LNCAP (cell line): ENCODE measurements at regions not wholly inside any gene's neighbourhood (a gene's known extent, or its start where the extent isn't known, plus 50 kb on each side); places are given as distances from the start of the nearest gene placed in this dataset.

Source experiments
- TF ChIP-seq, protein P1 (sequence below): fragments of 450-650 bp; IDR thresholded peaks from 2 replicates; pipeline ENCODE4 v1.5.1; 2017; ENCODE audit warnings: mild to moderate bottlenecking

DNA sequence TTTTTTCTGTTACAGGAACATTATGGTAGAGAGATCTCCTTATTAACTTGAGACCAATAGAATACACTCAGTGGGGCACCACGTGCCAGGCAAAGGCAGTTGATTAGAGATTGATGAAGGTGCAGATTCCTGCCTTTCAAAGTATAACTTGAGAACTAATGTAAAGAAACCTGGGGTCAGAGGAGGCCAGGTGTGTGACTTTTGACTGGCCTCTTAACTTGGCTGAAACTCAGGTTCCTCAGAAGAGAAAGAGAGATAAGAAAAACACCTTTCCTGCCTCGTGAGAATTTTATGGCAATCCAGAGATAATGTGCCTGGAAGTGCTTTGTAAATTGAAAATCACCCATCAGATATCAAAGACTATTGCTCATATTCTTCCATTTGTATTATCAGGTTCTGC, 110.7 kb upstream of the GZMB start:
- TF ChIP-seq, protein P1, sequence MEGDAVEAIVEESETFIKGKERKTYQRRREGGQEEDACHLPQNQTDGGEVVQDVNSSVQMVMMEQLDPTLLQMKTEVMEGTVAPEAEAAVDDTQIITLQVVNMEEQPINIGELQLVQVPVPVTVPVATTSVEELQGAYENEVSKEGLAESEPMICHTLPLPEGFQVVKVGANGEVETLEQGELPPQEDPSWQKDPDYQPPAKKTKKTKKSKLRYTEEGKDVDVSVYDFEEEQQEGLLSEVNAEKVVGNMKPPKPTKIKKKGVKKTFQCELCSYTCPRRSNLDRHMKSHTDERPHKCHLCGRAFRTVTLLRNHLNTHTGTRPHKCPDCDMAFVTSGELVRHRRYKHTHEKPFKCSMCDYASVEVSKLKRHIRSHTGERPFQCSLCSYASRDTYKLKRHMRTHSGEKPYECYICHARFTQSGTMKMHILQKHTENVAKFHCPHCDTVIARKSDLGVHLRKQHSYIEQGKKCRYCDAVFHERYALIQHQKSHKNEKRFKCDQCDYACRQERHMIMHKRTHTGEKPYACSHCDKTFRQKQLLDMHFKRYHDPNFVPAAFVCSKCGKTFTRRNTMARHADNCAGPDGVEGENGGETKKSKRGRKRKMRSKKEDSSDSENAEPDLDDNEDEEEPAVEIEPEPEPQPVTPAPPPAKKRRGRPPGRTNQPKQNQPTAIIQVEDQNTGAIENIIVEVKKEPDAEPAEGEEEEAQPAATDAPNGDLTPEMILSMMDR = no peak

- TF ChIP-seq, protein P1 = no peak
Observed at GRCh38 chr14:24741871-24742270, 107.9 kb upstream of the GZMB start.

DNA sequence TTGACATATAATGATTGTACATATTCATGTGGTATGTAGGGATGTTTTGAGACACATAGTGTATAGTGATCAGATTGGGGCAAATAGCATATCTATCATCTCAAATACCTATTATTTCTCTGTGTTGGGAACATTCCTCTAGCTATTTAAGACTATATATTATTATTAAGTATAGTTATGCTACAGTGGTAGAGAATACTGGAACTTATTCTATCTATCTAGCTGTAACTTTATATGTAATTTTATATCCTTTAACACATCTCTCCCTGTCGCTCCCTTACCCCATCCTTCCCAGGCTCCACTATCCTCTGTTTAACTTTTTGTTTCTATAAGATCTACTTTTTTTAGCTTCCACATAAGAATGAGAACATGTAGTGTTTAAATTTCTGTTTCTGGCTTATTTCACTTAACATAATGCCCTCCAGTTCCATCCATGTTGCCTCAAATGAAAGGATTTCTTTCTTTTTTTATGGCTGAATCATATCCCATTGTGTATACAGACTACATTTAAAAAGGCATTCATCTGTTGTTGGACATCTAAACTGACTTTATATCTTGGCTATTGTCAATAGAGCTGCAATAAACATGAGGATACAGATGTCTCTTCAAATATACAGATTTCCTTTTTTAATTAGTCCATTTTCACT, 102.1 kb upstream of the GZMB start:
- TF ChIP-seq, protein P1 = no peak

DNA sequence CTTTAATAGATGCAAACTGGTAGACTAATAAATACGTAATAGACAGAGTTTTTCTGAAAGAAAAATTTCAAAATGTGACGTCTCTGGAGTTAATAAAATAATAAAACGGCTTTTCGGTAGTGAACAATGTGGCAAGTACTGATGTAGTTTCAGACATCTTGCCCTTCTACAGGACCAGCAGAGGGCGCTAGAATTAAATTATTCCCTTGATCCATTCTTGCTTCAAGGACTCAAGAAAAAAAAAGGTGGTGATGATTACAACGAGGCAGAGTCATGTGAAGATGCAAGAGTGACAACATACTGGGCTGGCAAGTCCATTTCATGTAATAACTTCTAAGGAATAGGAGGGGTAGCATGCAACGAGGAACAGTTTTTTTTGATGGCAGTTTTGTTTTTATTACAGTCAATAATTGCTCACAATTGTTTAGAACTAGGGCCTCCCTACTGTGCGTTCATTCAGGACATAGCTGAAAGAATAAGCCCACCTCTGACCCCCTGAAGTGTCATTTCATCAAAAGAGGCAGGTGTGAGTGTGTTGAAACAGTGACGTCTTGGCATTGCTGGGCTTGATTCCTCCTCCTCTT, 101.0 kb upstream of the GZMB start:
- TF ChIP-seq, protein P1 = peak; percentile 79

DNA sequence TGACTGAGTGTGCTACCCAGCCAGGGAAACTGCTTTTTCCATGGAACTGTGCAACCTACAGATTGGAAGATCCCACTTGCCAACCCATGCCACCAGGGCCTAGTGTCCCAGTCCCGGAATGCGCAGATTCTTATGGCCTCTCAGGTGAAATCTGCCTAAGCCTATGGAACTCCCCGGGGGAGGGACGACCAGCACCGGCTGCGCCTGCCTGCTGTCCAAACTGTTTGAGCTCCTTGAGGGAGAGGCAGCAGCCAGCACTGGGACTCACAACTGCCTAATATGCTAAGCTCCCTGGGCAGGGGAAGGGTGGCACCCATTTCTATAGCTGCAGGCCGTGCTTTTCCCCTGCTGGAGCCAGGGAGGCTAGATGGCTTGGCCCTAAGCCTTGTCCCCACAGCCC, 92.5 kb upstream of the GZMB start:
- TF ChIP-seq, protein P1 = no peak

GRCh38 chr14:24725311-24725710, 91.3 kb upstream of the GZMB start:
- TF ChIP-seq, protein P1 = no peak

- TF ChIP-seq, protein P1 = no peak
Observed at GRCh38 chr14:24721775-24722174, 87.8 kb upstream of the GZMB start.
